Chondrocyte (in vitro differentiated cells): ENCODE measurements at regions not wholly inside any gene's neighbourhood (a gene's known extent, or its start where the extent isn't known, plus 50 kb on each side); places are given as distances from the start of the nearest gene placed in this dataset.

Source experiments
- DNase-seq: peaks from one replicate; pipeline ENCODE4 v3.0.0; 2021; ENCODE audit warnings: mixed read lengths, low spot score
- H3K27ac Mint-ChIP-seq: one replicate; pipeline ENCODE4 v1.8.0; 2021; ENCODE audit warnings: mild to moderate bottlenecking, moderate library complexity, mixed read lengths; ENCODE audit not compliant: unreplicated experiment
- H3K27me3 Mint-ChIP-seq: 2 replicates; pipeline ENCODE4 v1.8.0; 2021; ENCODE audit warnings: low read depth, mixed read lengths
- H3K36me3 Mint-ChIP-seq: 2 replicates; pipeline ENCODE4 v1.8.0; 2021; ENCODE audit warnings: low read depth, mixed read lengths
- H3K4me1 Mint-ChIP-seq: 2 replicates; pipeline ENCODE4 v1.8.0; 2021; ENCODE audit warnings: low read depth, mild to moderate bottlenecking, mixed read lengths
- H3K4me3 Mint-ChIP-seq: one replicate; pipeline ENCODE4 v1.8.0; 2021; ENCODE audit warnings: mild to moderate bottlenecking, moderate library complexity, mixed read lengths; ENCODE audit not compliant: unreplicated experiment
- H3K9me3 Mint-ChIP-seq: 2 replicates; pipeline ENCODE4 v1.8.0; 2021; ENCODE audit warnings: low read depth, mixed read lengths
- TF ChIP-seq, protein P1 (sequence below): fragments of 200-600 bp; sonication (generic); IDR thresholded peaks from 2 replicates; pipeline ENCODE4 v1.5.0; 2021; ENCODE audit warnings: antibody characterized with exemption, mild to moderate bottlenecking, moderate library complexity

DNA sequence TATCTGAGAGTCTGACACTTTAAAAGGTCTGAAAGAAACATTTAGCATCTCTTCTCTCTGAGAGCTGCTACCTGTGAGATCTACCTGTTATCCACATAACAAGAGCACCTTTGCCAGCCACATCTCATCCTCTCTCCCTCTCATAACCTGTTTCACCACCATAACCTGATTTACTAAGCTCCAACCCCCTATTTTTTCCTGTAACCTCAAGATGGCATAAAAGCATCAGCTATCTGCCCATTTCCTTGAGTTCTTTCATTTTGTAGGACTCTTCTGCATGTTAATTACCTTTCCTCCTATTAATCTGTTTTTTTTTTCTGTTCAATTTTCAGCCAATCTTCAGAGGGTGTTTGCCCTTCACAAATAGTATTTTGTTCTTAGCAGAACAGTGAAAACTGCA is 136.5 kb upstream of the KCNK1 start:
- Mint-ChIP-seq H3K36me3 (no peaks in the 10 kb centered on the region), H3K27me3 (peaks cover 8% of the 10 kb centered on the region), H3K27ac (no peak overlapping the region), H3K4me1 (no peaks in the 10 kb centered on the region), H3K9me3 (no peaks in the 10 kb centered on the region), H3K4me3 (no peak overlapping the region)
- no peak for DNase-seq
- TF ChIP-seq, protein P1, sequence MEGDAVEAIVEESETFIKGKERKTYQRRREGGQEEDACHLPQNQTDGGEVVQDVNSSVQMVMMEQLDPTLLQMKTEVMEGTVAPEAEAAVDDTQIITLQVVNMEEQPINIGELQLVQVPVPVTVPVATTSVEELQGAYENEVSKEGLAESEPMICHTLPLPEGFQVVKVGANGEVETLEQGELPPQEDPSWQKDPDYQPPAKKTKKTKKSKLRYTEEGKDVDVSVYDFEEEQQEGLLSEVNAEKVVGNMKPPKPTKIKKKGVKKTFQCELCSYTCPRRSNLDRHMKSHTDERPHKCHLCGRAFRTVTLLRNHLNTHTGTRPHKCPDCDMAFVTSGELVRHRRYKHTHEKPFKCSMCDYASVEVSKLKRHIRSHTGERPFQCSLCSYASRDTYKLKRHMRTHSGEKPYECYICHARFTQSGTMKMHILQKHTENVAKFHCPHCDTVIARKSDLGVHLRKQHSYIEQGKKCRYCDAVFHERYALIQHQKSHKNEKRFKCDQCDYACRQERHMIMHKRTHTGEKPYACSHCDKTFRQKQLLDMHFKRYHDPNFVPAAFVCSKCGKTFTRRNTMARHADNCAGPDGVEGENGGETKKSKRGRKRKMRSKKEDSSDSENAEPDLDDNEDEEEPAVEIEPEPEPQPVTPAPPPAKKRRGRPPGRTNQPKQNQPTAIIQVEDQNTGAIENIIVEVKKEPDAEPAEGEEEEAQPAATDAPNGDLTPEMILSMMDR, result no peak

DNA sequence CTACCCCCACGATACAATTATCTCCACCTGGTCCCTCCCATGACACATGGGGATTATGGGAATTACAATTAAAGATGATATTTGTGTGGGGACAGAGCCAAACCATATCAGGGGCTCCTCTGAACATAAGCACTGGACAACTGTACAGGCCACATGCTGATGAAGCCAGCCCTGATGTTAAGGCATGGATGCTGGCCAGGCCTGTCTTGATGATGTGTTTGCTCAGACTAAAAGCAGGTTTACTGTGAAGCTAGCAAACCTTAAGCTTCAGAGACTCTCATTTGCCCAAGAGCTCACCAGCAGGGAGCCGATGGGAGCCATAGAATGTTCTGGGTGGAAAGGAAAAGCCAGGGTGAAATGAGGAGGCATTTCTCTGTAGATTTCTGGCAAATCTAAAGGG is 135.3 kb upstream of the KCNK1 start:
- H3K4me1 Mint-ChIP-seq, result no peaks in the 10 kb centered on the region
- DNase-seq, result no peak
- no peak overlapping the region for H3K27ac Mint-ChIP-seq
- H3K36me3 Mint-ChIP-seq, result no peaks in the 10 kb centered on the region
- H3K27me3 Mint-ChIP-seq, result peaks cover 11% of the 10 kb centered on the region
- TF ChIP-seq, protein P1, result no peak
- no peak overlapping the region for H3K4me3 Mint-ChIP-seq
- no peaks in the 10 kb centered on the region for H3K9me3 Mint-ChIP-seq

DNA sequence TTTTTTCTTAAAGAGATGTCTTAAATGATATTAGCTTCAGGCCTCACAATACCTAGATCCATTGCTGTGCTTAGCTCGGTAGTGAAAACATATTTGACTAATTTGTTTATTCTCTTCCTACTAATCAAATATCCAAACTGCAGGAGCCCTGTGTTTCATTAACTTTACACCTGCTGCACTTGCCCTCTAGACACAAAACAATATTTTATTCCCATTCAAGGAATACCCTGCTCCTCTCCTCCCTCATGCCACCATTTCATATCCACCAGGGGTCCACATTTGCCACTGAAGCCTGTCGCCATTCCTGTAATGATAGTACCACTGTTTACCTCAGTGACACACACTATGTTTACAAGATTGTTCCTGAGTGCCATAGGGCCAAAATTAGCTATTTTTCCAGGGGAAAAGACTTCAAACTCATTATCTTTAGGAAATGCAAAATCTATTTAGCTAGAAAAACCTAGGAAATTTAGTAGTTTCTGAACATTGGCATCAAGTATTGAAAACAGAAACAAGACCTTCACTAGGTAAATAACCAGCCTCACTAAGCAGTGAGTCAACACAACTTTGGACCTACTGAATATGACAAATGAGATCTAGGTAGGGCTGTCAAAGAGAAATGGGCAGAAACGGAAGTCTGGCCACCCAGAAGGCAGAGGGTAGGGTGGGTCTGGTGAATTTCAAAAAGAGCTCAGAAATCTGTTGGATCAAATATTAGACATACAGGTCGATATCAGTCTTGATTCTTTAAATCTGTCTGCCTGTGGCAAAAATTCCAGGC is 134.6 kb upstream of the KCNK1 start:
- H3K4me3 Mint-ChIP-seq, result no peak overlapping the region
- H3K27ac Mint-ChIP-seq, result no peak overlapping the region
- H3K27me3 Mint-ChIP-seq, result peaks cover 11% of the 10 kb centered on the region
- DNase-seq, result no peak
- TF ChIP-seq, protein P1, result no peak
- H3K9me3 Mint-ChIP-seq, result no peaks in the 10 kb centered on the region
- H3K4me1 Mint-ChIP-seq, result no peaks in the 10 kb centered on the region
- no peaks in the 10 kb centered on the region for H3K36me3 Mint-ChIP-seq

DNA sequence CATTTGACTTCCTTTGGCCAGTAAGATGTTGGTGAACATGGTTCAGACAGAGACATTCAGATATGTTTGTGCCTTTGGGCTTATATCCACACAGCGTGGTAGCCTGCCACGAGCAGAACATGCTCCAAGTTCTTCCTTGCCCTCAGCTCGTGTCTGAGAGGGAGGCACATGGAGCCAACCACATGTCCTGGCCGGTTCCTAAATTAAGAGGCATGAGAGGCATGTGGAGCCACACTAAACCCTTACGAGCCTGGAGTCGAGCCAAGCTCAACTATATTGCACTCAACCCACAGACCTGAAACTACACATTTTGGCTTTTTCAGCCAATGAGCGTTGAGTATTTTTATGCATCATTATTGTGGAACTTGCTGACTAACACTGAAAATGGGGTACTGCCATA is 133.7 kb upstream of the KCNK1 start:
- TF ChIP-seq, protein P1, result no peak
- H3K36me3 Mint-ChIP-seq, result no peaks in the 10 kb centered on the region
- H3K27me3 Mint-ChIP-seq, result peaks cover 11% of the 10 kb centered on the region
- no peaks in the 10 kb centered on the region for H3K9me3 Mint-ChIP-seq
- H3K4me3 Mint-ChIP-seq, result no peak overlapping the region
- H3K4me1 Mint-ChIP-seq, result no peaks in the 10 kb centered on the region
- no peak overlapping the region for H3K27ac Mint-ChIP-seq
- DNase-seq, result no peak

DNA sequence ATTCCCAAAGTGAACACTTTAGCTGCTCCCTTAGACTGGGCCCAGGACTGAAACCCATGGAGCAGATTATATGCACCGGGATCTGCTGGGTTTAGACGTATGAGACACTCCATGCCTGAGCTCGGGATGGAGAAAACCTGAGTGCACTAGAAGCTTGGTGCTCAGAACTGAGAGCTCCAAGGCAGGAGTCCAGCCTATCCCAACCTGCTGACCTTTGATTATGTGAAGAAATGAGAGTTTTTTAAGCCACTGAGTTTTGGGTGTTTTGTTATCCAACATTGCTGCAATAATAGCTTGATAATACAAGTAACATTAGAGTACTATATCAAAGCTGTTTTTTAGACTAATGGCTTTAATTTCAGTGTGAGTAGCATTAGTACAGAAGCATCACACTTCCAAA is 131.5 kb upstream of the KCNK1 start:
- Mint-ChIP-seq H3K4me3 (no peak overlapping the region), H3K36me3 (no peaks in the 10 kb centered on the region), H3K27ac (no peak overlapping the region), H3K9me3 (no peaks in the 10 kb centered on the region), H3K4me1 (no peaks in the 10 kb centered on the region), H3K27me3 (peaks cover 11% of the 10 kb centered on the region)
- TF ChIP-seq, protein P1, result no peak
- DNase-seq, result no peak
